Lung (tissue), 11 donors: ENCODE measurements at regions not wholly inside any gene's neighbourhood (a gene's known extent, or its start where the extent isn't known, plus 50 kb on each side); places are given as distances from the start of the nearest gene placed in this dataset.

ENCODE experiments used
- ATAC-seq: fragments of 200-7000 bp; cut with Tn5 transposase; one replicate; pipeline ENCODE4 v1.9.1; 2020; ENCODE audit warnings: moderate number of reproducible peaks; ENCODE audit not compliant: insufficient read depth, low FRiP score
- DNase-seq, 3 donors: peaks; one replicate each; pipeline ENCODE4 v3.0.0-alpha.2; 2013 to 2017
- H3K27ac ChIP-seq, 2 donors: one replicate each; pipeline ENCODE4 v1.5.1; 2013; ENCODE audit warnings: mild to moderate bottlenecking in 2 of 2, moderate library complexity in 2 of 2, control low read depth in 1 of 2, inconsistent platforms in 1 of 2, low read depth in 1 of 2, low read length in 1 of 2
- H3K27me3 ChIP-seq, 3 donors: one replicate each; pipeline ENCODE4 v1.5.1; 2013; ENCODE audit warnings: low read length in 2 of 3; ENCODE audit not compliant: control insufficient read depth in 3 of 3, insufficient read depth in 3 of 3
- H3K36me3 ChIP-seq, 4 donors: one replicate each; pipeline ENCODE4 v1.5.1; 2013; ENCODE audit warnings: low read length in 4 of 4, mild to moderate bottlenecking in 1 of 4, moderate library complexity in 1 of 4; ENCODE audit not compliant: control insufficient read depth in 4 of 4, insufficient read depth in 4 of 4
- H3K4me1 ChIP-seq, 5 donors: one replicate each; pipeline ENCODE4 v1.5.1; 2013; ENCODE audit warnings: low read length in 5 of 5, mild to moderate bottlenecking in 2 of 5, moderate library complexity in 1 of 5; ENCODE audit not compliant: control insufficient read depth in 5 of 5, insufficient read depth in 5 of 5
- H3K4me3 ChIP-seq: one replicate; pipeline ENCODE4 v1.5.1; 2013; ENCODE audit warnings: mild to moderate bottlenecking, control low read depth, moderate library complexity
- H3K9ac ChIP-seq, 2 donors: one replicate each; pipeline ENCODE4 v1.5.1; 2013; ENCODE audit warnings: low read length in 2 of 2, control low read depth in 1 of 2; ENCODE audit not compliant: insufficient read depth in 1 of 2
- H3K9me3 ChIP-seq, 4 donors: one replicate each; pipeline ENCODE4 v1.5.1; 2013; ENCODE audit warnings: low read length in 3 of 4, mild to moderate bottlenecking in 1 of 4, moderate library complexity in 1 of 4; ENCODE audit not compliant: control insufficient read depth in 4 of 4, insufficient read depth in 3 of 4
- WGBS, 2 donors: extraction: QIAGEN DNeasy Blood & Tissue Kit; methylation state at CpG; one replicate each; pipeline ENCODE4 v1.1.7; 2013; 5-methylcytosine and 5-hydroxymethylcytosine counted together
- TF ChIP-seq, protein P1 (sequence below): IDR thresholded peaks from 2 replicates; pipeline ENCODE4 v1.5.1; 2012; ENCODE audit warnings: mild to moderate bottlenecking; ENCODE audit errors: control extremely low read depth, extremely low read depth
- donor health status: control.
- donor health status: control.
- donor health status: Bipolar disorder and iron deficiency.
- donor health status: healthy.
- donor health status: DM: yes; HTN: yes; CAD: no.

DNA sequence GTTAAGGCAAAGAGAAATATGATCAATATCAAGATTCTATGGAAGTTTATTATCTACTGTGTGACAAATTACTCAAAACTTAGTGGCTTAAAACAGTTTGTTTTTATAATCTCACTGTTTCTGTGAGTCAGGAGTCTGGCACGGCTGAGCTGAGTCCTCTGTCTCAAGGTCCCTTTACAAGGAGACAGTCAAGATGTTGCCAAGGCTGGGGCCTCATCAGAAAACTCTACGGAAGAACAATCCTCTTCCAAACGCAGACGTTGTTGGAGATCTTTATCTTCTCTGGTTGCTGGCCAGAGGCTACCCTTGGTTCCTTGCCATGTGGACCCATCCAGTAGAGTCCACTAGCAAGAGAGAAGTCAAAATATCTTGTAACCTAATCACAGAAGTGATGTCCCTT is 100.6 kb upstream of the CCND2 start:
- TF ChIP-seq, protein P1, sequence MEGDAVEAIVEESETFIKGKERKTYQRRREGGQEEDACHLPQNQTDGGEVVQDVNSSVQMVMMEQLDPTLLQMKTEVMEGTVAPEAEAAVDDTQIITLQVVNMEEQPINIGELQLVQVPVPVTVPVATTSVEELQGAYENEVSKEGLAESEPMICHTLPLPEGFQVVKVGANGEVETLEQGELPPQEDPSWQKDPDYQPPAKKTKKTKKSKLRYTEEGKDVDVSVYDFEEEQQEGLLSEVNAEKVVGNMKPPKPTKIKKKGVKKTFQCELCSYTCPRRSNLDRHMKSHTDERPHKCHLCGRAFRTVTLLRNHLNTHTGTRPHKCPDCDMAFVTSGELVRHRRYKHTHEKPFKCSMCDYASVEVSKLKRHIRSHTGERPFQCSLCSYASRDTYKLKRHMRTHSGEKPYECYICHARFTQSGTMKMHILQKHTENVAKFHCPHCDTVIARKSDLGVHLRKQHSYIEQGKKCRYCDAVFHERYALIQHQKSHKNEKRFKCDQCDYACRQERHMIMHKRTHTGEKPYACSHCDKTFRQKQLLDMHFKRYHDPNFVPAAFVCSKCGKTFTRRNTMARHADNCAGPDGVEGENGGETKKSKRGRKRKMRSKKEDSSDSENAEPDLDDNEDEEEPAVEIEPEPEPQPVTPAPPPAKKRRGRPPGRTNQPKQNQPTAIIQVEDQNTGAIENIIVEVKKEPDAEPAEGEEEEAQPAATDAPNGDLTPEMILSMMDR = no peak
- no peak overlapping the region for H3K9ac ChIP-seq
- no peak overlapping the region for H3K27ac ChIP-seq
- H3K9me3 ChIP-seq = no peaks in the 10 kb centered on the region
- no peak overlapping the region for H3K4me3 ChIP-seq
- no peak for ATAC-seq
- no peaks in the 10 kb centered on the region for H3K27me3 ChIP-seq
- 57 to 69% methylated on average over 4 of the region's 4 CpGs for WGBS, 2 donors
- DNase-seq = no peak
- no peaks in the 10 kb centered on the region for H3K36me3 ChIP-seq
- no peaks in the 10 kb centered on the region for H3K4me1 ChIP-seq

DNA sequence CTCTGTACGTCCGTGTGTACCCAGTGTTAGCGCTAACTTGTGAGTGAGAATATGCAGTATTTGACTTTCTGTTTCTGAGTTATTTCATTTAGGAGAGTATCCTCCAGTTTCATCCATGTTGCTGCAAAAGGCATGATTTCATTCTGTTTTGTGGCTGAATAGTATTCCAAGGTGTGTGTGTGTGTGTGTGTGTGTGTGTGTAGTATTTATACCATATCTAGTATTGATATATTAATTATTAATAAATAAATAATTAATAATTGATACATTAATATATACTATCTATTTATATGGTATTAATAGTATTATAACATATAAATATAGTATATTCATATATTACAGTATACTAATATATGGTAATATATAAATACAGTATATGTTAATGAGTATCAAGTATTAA is 101.8 kb upstream of the CCND2 start:
- H3K4me3 ChIP-seq = no peak overlapping the region

DNA sequence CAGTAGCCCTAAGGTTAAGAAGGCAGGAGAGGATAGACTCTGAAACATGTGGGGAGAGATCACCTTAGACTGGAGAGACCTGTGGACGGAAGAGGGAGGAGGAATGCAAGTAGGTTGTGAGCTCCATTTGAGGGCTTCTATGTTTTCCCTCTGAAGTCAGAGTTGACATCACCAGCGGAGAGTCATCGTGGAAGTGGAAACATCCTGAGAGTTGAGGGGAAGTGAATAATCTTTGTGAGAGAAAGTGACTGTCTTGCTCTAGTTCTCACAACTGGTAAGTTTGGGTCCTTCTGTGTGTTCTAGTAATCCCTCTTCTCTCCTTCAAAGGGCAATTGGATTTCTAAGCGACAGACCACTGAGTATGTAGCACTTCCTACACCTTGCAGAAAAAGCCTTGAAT is 103.6 kb upstream of the CCND2 start:
- DNase-seq (no peak), ATAC-seq (no peak)
- no peaks in the 10 kb centered on the region for H3K9me3 ChIP-seq
- TF ChIP-seq, protein P1 = no peak
- no peaks in the 10 kb centered on the region for H3K27me3 ChIP-seq
- no peak overlapping the region for H3K4me3 ChIP-seq
- 50 to 64% methylated on average over 4 of the region's 4 CpGs for WGBS, 2 donors
- no peaks in the 10 kb centered on the region for H3K36me3 ChIP-seq
- peaks cover 0 to 5% (median 0%) of the 10 kb centered on the region in 5 donors for H3K4me1 ChIP-seq
- no peak overlapping the region for H3K9ac ChIP-seq
- no peak overlapping the region for H3K27ac ChIP-seq

More for the DNA sequence above, 101.8 kb upstream of the CCND2 start:
- DNase-seq = no peak
- Histone ChIP-seq H3K9ac (no peak overlapping the region), H3K36me3 (no peaks in the 10 kb centered on the region), H3K27ac (no peak overlapping the region), H3K9me3 (no peaks in the 10 kb centered on the region), H3K27me3 (no peaks in the 10 kb centered on the region), H3K4me1 (no peaks in the 10 kb centered on the region)
- WGBS, 2 donors = 93% methylated on average over 3 of the region's 3 CpGs
- ATAC-seq = no peak
- TF ChIP-seq, protein P1 = no peak

DNA sequence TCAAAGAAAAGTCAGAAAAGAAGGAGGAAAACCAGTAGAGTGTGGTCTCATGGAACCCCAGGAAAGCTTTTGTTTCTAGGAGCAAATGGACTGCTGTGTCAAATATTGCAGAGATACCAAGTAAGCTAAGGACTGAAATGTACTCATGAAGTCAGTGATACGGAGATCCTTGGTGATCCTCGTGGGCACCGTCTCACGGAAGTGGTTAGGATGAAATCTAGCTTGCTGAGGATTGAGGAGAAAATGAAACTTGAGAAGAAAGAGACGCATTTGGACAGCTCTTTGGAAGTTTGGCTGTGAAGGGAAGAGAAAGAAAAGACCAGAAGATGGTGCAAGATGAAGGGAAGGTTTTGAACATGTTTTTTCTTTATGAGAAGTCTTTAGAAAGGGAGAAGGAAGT is 104.0 kb upstream of the CCND2 start:
- Histone ChIP-seq H3K9ac (no peak overlapping the region), H3K4me3 (no peak overlapping the region), H3K27ac (no peak overlapping the region), H3K9me3 (no peaks in the 10 kb centered on the region), H3K36me3 (no peaks in the 10 kb centered on the region), H3K4me1 (peaks cover 0 to 7% (median 0%) of the 10 kb centered on the region in 5 donors), H3K27me3 (no peaks in the 10 kb centered on the region)
- TF ChIP-seq, protein P1 = no peak
- ATAC-seq (no peak), DNase-seq (no peak)
- 76 to 77% methylated on average over 5 of the region's 5 CpGs for WGBS, 2 donors
